ENCODE measurements at regions not wholly inside any gene's neighbourhood (a gene's known extent, or its start where the extent isn't known, plus 50 kb on each side); places are given as distances from the start of the nearest gene placed in this dataset.

GRCh38 chr6:166245148-166245547 is 63.0 kb downstream of the PRR18 start:
- intact Hi-C loops (cut with micrococcal nuclease; ENCODE audit: unreplicated experiment): no loop called here
- peaks cover 38% of the 10 kb centered on the region for H3K4me1 ChIP-seq (ENCODE audit: insufficient read depth, low read length, poor library complexity, severe bottlenecking)
- no peaks in the 10 kb centered on the region for H3K79me2 ChIP-seq (ENCODE audit: insufficient read depth, low read depth, low read length)
- no peaks in the 10 kb centered on the region for H3K9me3 ChIP-seq (ENCODE audit: low read length)
- CTCF ChIA-PET (ENCODE audit: unreplicated experiment): no interaction called here
- H4K20me1 ChIP-seq (ENCODE audit: insufficient read depth, low read length): no peaks in the 10 kb centered on the region
- DNase-seq (ENCODE audit: low spot score): no peak
- no peaks in the 10 kb centered on the region for H3K36me3 ChIP-seq (ENCODE audit: insufficient read depth, low read length)
- peak overlapping the region; percentile 67 for H3K4me2 ChIP-seq (ENCODE audit: low read length)
- no peaks in the 10 kb centered on the region for H3K9me2 ChIP-seq (ENCODE audit: insufficient read depth, low read length)
- no peak overlapping the region for H3K4me3 ChIP-seq (ENCODE audit: low read depth, low read length, poor library complexity, severe bottlenecking)
- peak overlapping the region; percentile 56 for H2AFZ ChIP-seq (ENCODE audit: low read length)
- no peak for TF ChIP-seq CTCF (conservative IDR thresholded peaks at IDR 0.05; ENCODE audit: low read length)
- no peak for TF ChIP-seq EZH2phosphoT487 (IDR thresholded peaks at IDR 0.05; ENCODE audit: borderline replicate concordance, low read depth, low read length)
- BruUV-seq (replicated peaks): no TSS peak
- POLR2A ChIA-PET: interaction anchor here (1.4 kb wide), 1 partner anchor 24 kb away, joined by 3 read pairs; no protein-coding TSS in a partner anchor
- H3K27ac ChIP-seq (ENCODE audit: low read depth, low read length, poor library complexity, severe bottlenecking): no peak overlapping the region

- H3K36me3 ChIP-seq (ENCODE audit: insufficient read depth, low read length): no peaks in the 10 kb centered on the region
- no peak overlapping the region for H3K4me3 ChIP-seq (ENCODE audit: low read depth, low read length, poor library complexity, severe bottlenecking)
- no peaks in the 10 kb centered on the region for H4K20me1 ChIP-seq (ENCODE audit: insufficient read depth, low read length)
- DNase-seq (ENCODE audit: low spot score): no peak
- H2AFZ ChIP-seq (ENCODE audit: low read length): peak overlapping the region; percentile 56
- H3K79me2 ChIP-seq (ENCODE audit: insufficient read depth, low read depth, low read length): no peaks in the 10 kb centered on the region
- no TSS peak for BruUV-seq (replicated peaks)
- no peak overlapping the region for H3K27ac ChIP-seq (ENCODE audit: low read depth, low read length, poor library complexity, severe bottlenecking)
- H3K4me1 ChIP-seq (ENCODE audit: insufficient read depth, low read length, poor library complexity, severe bottlenecking): peaks cover 38% of the 10 kb centered on the region
- ChIA-PET POLR2A (interaction anchor here (0.7 to 1.4 kb wide), 2 partner anchors 23 to 30 kb away, joined by 3 read pairs; no protein-coding TSS in a partner anchor), CTCF (ENCODE audit: unreplicated experiment) (no interaction called here)
- H3K9me2 ChIP-seq (ENCODE audit: insufficient read depth, low read length): no peaks in the 10 kb centered on the region
- no peaks in the 10 kb centered on the region for H3K9me3 ChIP-seq (ENCODE audit: low read length)
- intact Hi-C loops (cut with micrococcal nuclease; ENCODE audit: unreplicated experiment): no loop called here
- TF ChIP-seq EZH2phosphoT487 (IDR thresholded peaks at IDR 0.05; ENCODE audit: borderline replicate concordance, low read depth, low read length) (no peak), CTCF (conservative IDR thresholded peaks at IDR 0.05; ENCODE audit: low read length) (no peak)
- peak overlapping the region; percentile 67 for H3K4me2 ChIP-seq (ENCODE audit: low read length)
Measured at GRCh38 chr6:166244353-166245045, 63.7 kb downstream of the PRR18 start.

GRCh38 chr6:166242888-166243287 is 65.3 kb downstream of the PRR18 start:
- DNase-seq (ENCODE audit: low spot score): peak; percentile 27
- Histone ChIP-seq H3K9me3 (ENCODE audit: low read length) (no peaks in the 10 kb centered on the region), H2AFZ (ENCODE audit: low read length) (peak overlapping the region; percentile 56; the same call in 1 of the 2 replicates), H3K4me1 (ENCODE audit: insufficient read depth, low read length, poor library complexity, severe bottlenecking) (peaks cover 38% of the 10 kb centered on the region), H3K79me2 (ENCODE audit: insufficient read depth, low read depth, low read length) (no peaks in the 10 kb centered on the region), H4K20me1 (ENCODE audit: insufficient read depth, low read length) (no peaks in the 10 kb centered on the region), H3K36me3 (ENCODE audit: insufficient read depth, low read length) (no peaks in the 10 kb centered on the region), H3K9me2 (ENCODE audit: insufficient read depth, low read length) (no peaks in the 10 kb centered on the region), H3K27ac (ENCODE audit: low read depth, low read length, poor library complexity, severe bottlenecking) (no peak overlapping the region), H3K4me2 (ENCODE audit: low read length) (peak overlapping the region; percentile 67), H3K4me3 (ENCODE audit: low read depth, low read length, poor library complexity, severe bottlenecking) (peak overlapping the region; percentile 27)
- no TSS peak for BruUV-seq (replicated peaks)
- intact Hi-C loops (cut with micrococcal nuclease; ENCODE audit: unreplicated experiment): no loop called here
- ChIA-PET POLR2A (interaction anchor here (2.0 to 3.6 kb wide), 2 partner anchors 8 to 41 kb away, joined by 7 to 15 read pairs; no protein-coding TSS in a partner anchor), CTCF (ENCODE audit: unreplicated experiment) (no interaction called here)
- TF ChIP-seq CTCF (conservative IDR thresholded peaks at IDR 0.05; ENCODE audit: low read length) (no peak), EZH2phosphoT487 (IDR thresholded peaks at IDR 0.05; ENCODE audit: borderline replicate concordance, low read depth, low read length) (no peak)

All from OCI-LY7 (cell line).